Fibroblast of skin of back (primary cell): ENCODE measurements at regions not wholly inside any gene's neighbourhood (a gene's known extent, or its start where the extent isn't known, plus 50 kb on each side); places are given as distances from the start of the nearest gene placed in this dataset.
"Not testable (repeated sequence)": the region's sequence is repeated elsewhere in the genome, so short reads cannot be mapped to it uniquely, and the experiment has no call there.

Experiments used
- DNase-seq: peaks from one replicate; pipeline ENCODE4 v3.0.0-alpha.2; 2013

DNA sequence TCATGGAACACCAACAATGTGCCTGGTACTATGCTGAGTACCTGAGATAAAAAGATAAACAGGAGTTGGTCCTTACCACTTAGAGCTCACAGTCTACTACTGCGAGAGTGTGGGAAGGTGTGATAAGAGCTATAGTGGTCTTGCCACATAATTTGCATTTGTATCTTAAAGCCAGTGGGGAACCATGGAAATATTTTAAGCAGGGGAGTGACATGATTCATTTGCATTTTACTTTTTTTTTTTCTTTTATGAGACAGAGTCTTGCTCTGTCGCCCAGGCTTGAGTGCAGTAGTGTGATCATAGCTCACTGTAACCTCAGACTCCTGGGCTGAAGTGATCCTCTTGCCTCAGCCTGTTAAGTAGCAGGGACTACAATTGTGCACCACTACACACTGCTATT lies 54.2 kb upstream of the FAM72C start:
- DNase-seq: not testable (repeated sequence)

DNA sequence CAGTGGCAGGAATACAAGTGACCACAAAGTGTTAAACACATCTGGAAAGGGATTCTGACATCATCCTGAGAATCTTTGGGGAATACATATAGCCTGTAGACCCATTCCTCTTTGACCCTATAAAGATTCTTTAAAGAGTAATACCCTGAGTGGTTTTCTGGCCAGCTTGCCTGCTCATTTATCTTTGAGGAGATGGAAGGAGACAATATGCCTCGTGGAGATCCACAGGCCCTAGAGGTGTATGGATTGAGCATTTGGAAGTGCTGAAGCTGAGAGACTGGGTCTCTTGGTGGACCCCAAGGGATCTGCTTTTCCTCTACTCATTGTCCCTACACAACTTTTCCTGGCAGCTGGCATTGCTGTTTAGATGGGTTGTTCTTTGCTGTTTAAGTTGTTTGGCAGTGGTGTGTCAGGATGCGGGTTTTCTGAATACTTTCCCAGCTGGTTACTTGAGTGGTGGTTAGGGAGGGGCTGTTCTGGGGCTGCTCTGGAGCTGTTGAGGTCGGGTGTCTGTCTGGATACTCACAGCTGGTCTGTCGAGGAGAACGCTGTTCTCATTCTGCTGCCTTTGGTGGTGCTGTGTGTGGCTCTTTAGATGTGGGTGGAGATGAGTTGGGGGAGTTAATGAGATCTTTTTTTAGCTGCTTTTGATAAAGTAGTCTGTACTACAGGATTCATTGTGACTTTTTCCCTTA lies 50.1 kb upstream of the FAM72C start:
- not testable (repeated sequence) for DNase-seq
